ENCODE measurements at regions not wholly inside any gene's neighbourhood (a gene's known extent, or its start where the extent isn't known, plus 50 kb on each side); places are given as distances from the start of the nearest gene placed in this dataset.

GRCh38 chr15:37245358-37245757 is 145.0 kb upstream of the MEIS2 start:
- H3K36me3 Mint-ChIP-seq (ENCODE audit: insufficient read depth in 1 of 3, low read depth in 3 of 3): no peaks in the 10 kb centered on the region
- no peaks in the 10 kb centered on the region for H3K4me1 ChIP-seq (ENCODE audit: insufficient read depth, low read length)
- no peak for DNase-seq
- H3K56ac ChIP-seq (ENCODE audit: insufficient read length, low read depth, low read length): no peak overlapping the region
- no peaks in the 10 kb centered on the region for H3K9me3 ChIP-seq (ENCODE audit: control insufficient read depth, low read depth, low read length)
- H4K5ac ChIP-seq (ENCODE audit: insufficient read length, low read depth, low read length): no peak overlapping the region
- H3K23me2 ChIP-seq (ENCODE audit: insufficient read length, low read depth, low read length, poor library complexity, severe bottlenecking): no peaks in the 10 kb centered on the region
- H3K9ac ChIP-seq (ENCODE audit: extremely low read depth, insufficient read length, low read length): no peak overlapping the region
- no peak overlapping the region for H2BK120ac ChIP-seq (ENCODE audit: low read depth, low read length, poor library complexity, severe bottlenecking)
- H3K79me1 ChIP-seq (ENCODE audit: insufficient read depth, low read depth, low read length, poor library complexity, severe bottlenecking): no peaks in the 10 kb centered on the region
- H2BK5ac ChIP-seq (ENCODE audit: insufficient read length, low read length): no peak overlapping the region
- no peak overlapping the region for H3K18ac ChIP-seq (ENCODE audit: insufficient read length, low read depth, low read length)
- H3K27ac Mint-ChIP-seq: peak overlapping the region in 1 of 3 experiments; percentile 76; a peak in 1 of 7 replicates
- no peak overlapping the region for H2BK12ac ChIP-seq (ENCODE audit: insufficient read length, low read depth, low read length)
- no peaks in the 10 kb centered on the region for H4K20me1 ChIP-seq (ENCODE audit: control insufficient read depth, insufficient read depth, insufficient read length)
- H2BK20ac ChIP-seq (ENCODE audit: low read depth, low read length, poor library complexity, severe bottlenecking): no peak overlapping the region
- no peak overlapping the region for H3T11ph ChIP-seq (ENCODE audit: low read length)
- H2AK5ac ChIP-seq (ENCODE audit: insufficient read length, low read length): no peak overlapping the region
- H2BK15ac ChIP-seq (ENCODE audit: low read depth, low read length): no peak overlapping the region
- no peak overlapping the region for H3K14ac ChIP-seq (ENCODE audit: insufficient read depth, low read length)
- no peak overlapping the region for H3K27ac ChIP-seq (ENCODE audit: insufficient read length, low read depth, low read length)
- H3K23ac ChIP-seq (ENCODE audit: insufficient read length, low read depth, low read length): no peak overlapping the region
- no peaks in the 10 kb centered on the region for H3K27me3 Mint-ChIP-seq (ENCODE audit: low read depth)
- H4K91ac ChIP-seq (ENCODE audit: insufficient read length, low read depth, low read length): no peak overlapping the region
- no peaks in the 10 kb centered on the region for H3K79me2 ChIP-seq (ENCODE audit: insufficient read depth, low read length)
- no peak overlapping the region for H3K4me2 ChIP-seq (ENCODE audit: insufficient read depth, insufficient read length, low read length)
- H3K4me1 Mint-ChIP-seq: peaks cover 10 to 11% of the 10 kb centered on the region in 2 experiments
- no peak overlapping the region for H2AFZ ChIP-seq (ENCODE audit: low read length)
- no peak overlapping the region for H4K8ac ChIP-seq (replicated peaks; ENCODE audit: insufficient read length, low read depth, low read length)
- H3K4me3 Mint-ChIP-seq: no peak overlapping the region
- H3K9me3 Mint-ChIP-seq: no peaks in the 10 kb centered on the region
- WGBS (ENCODE audit: extremely low coverage, insufficient read length, low lambda C conversion rate): no CpG with 5 or more reads among the region's 2 CpGs
- TF ChIP-seq, protein P1, sequence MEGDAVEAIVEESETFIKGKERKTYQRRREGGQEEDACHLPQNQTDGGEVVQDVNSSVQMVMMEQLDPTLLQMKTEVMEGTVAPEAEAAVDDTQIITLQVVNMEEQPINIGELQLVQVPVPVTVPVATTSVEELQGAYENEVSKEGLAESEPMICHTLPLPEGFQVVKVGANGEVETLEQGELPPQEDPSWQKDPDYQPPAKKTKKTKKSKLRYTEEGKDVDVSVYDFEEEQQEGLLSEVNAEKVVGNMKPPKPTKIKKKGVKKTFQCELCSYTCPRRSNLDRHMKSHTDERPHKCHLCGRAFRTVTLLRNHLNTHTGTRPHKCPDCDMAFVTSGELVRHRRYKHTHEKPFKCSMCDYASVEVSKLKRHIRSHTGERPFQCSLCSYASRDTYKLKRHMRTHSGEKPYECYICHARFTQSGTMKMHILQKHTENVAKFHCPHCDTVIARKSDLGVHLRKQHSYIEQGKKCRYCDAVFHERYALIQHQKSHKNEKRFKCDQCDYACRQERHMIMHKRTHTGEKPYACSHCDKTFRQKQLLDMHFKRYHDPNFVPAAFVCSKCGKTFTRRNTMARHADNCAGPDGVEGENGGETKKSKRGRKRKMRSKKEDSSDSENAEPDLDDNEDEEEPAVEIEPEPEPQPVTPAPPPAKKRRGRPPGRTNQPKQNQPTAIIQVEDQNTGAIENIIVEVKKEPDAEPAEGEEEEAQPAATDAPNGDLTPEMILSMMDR (conservative IDR thresholded peaks at IDR 0.05): no peak
- no peak overlapping the region for H3K4ac ChIP-seq (ENCODE audit: low read depth, low read length)
- no peaks in the 10 kb centered on the region for H3K27me3 ChIP-seq (ENCODE audit: insufficient read depth, low read length)
